Activated T-helper 1 cell treated with anti-CD3 and anti-CD28 coated beads, Interleukin-12 subunit alpha, Interleukin-12 subunit beta, Interleukin-2, Interleukin-4 antibody, amounts not matched to agents 30 ng/mL and 10 ng/mL and 1 ng/mL, durations not matched to agents 14 hours and 24 hours and 36 hours (primary cell): ENCODE measurements at regions not wholly inside any gene's neighbourhood (a gene's known extent, or its start where the extent isn't known, plus 50 kb on each side); places are given as distances from the start of the nearest gene placed in this dataset.

ENCODE experiments used
- DNase-seq: peaks from one replicate; pipeline ENCODE4 v3.0.0; 2021; ENCODE audit warnings: low spot score
- H3K27ac Mint-ChIP-seq: one replicate; pipeline ENCODE4 v1.8.0; 2021; ENCODE audit warnings: mild to moderate bottlenecking, mixed read lengths
- H3K27me3 Mint-ChIP-seq: one replicate; pipeline ENCODE4 v1.8.0; 2022; ENCODE audit warnings: mild to moderate bottlenecking, moderate library complexity, mixed read lengths; ENCODE audit not compliant: insufficient read depth
- H3K36me3 Mint-ChIP-seq: one replicate; pipeline ENCODE4 v1.8.0; 2021; ENCODE audit warnings: low read depth, mixed read lengths
- H3K4me1 Mint-ChIP-seq: one replicate; pipeline ENCODE4 v1.8.0; 2021; ENCODE audit warnings: low read depth, mixed read lengths
- H3K4me3 Mint-ChIP-seq: one replicate; pipeline ENCODE4 v1.8.0; 2021; ENCODE audit warnings: mild to moderate bottlenecking, moderate library complexity, mixed read lengths
- H3K9me3 Mint-ChIP-seq: one replicate; pipeline ENCODE4 v1.8.0; 2021; ENCODE audit warnings: mixed read lengths
- intact Hi-C: fragments of 100-400 bp; cut with micrococcal nuclease; formaldehyde crosslinking; loops from one replicate; pipeline ENCODE4 v1.15.1; 2024

DNA sequence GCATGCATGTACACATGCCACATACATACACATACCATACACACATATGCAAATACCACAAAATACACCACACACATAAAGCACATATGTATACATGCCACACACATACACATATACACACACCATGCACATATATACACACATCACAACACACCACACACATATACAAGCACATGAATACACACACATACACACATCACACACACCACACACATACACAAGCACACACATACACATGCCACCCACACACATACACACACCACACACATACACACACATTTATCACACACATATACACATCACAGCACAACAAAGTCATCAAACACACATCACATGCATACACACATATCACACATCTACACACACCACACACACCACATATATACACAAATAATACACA, 1108.5 kb downstream of the GALC start:
- DNase-seq: no peak
- H3K4me3 Mint-ChIP-seq: no peak overlapping the region
- no peaks in the 10 kb centered on the region for H3K4me1 Mint-ChIP-seq
- intact Hi-C loops: no loop called here
- H3K36me3 Mint-ChIP-seq: no peaks in the 10 kb centered on the region
- peaks cover 7% of the 10 kb centered on the region for H3K9me3 Mint-ChIP-seq
- H3K27ac Mint-ChIP-seq: no peak overlapping the region
- H3K27me3 Mint-ChIP-seq: no peaks in the 10 kb centered on the region

GRCh38 chr14:86882818-86883217, 1110.2 kb downstream of the GALC start:
- no peak overlapping the region for H3K4me3 Mint-ChIP-seq
- no peaks in the 10 kb centered on the region for H3K4me1 Mint-ChIP-seq
- no peak for DNase-seq
- H3K36me3 Mint-ChIP-seq: no peaks in the 10 kb centered on the region
- H3K27me3 Mint-ChIP-seq: no peaks in the 10 kb centered on the region
- no peak overlapping the region for H3K27ac Mint-ChIP-seq
- H3K9me3 Mint-ChIP-seq: peaks cover 7% of the 10 kb centered on the region
- intact Hi-C loops: no loop called here

GRCh38 chr14:86865934-86866333, 1127.0 kb downstream of the GALC start:
- no peak overlapping the region for H3K4me3 Mint-ChIP-seq
- H3K27me3 Mint-ChIP-seq: no peaks in the 10 kb centered on the region

DNA sequence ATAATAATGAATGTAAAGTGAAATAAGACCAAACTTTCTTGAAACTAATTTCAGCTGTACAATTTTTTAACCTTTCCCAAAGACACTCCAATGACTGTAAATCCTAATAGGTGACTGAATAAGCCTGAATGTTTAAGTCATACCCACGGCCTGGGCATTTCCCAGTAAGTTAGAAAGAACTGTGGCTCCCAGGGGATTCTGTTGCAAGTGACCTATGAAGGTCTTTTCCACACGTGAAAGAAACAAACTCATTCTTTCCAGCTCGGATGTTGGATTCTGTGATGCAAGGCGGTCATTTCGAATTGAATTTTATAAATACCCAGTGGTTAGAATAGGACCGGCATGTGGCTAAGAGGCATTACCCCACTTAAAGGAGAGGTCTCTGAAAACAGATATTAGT, 1134.4 kb downstream of the GALC start:
- no peak overlapping the region for H3K27ac Mint-ChIP-seq
- H3K4me3 Mint-ChIP-seq: no peak overlapping the region
- peaks cover 5% of the 10 kb centered on the region for H3K9me3 Mint-ChIP-seq
- DNase-seq: no peak
- H3K4me1 Mint-ChIP-seq: no peaks in the 10 kb centered on the region
- intact Hi-C loops: no loop called here
- H3K36me3 Mint-ChIP-seq: no peaks in the 10 kb centered on the region
- no peaks in the 10 kb centered on the region for H3K27me3 Mint-ChIP-seq

More at GRCh38 chr14:86865934-86866333, 1127.0 kb downstream of the GALC start:
- peaks cover 5% of the 10 kb centered on the region for H3K9me3 Mint-ChIP-seq
- H3K4me1 Mint-ChIP-seq: no peaks in the 10 kb centered on the region
- intact Hi-C loops: no loop called here
- DNase-seq: no peak
- no peak overlapping the region for H3K27ac Mint-ChIP-seq
- no peaks in the 10 kb centered on the region for H3K36me3 Mint-ChIP-seq

DNA sequence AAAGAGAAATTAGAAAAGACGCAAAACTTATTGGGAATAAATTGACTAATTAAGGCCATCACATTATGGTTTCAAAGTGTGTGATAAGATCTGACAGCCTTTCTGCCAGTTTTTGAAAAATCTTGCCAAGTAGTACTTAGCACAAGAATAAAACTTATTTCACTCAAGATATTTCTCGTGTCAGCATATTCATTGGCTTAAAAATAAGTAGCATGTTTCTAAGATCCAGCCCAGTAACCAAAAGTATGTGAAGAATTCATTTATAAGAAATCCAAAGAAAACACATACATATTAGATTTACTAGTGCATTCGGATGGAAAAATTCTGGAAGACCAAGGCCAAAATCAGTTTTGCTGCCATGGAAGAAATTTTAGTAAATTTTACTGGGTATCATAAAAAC, 1135.0 kb downstream of the GALC start:
- peaks cover 10% of the 10 kb centered on the region for H3K9me3 Mint-ChIP-seq
- H3K27me3 Mint-ChIP-seq: no peaks in the 10 kb centered on the region
- no peaks in the 10 kb centered on the region for H3K4me1 Mint-ChIP-seq
- no peak overlapping the region for H3K4me3 Mint-ChIP-seq
- no peaks in the 10 kb centered on the region for H3K36me3 Mint-ChIP-seq
- H3K27ac Mint-ChIP-seq: no peak overlapping the region
- intact Hi-C loops: no loop called here
- DNase-seq: no peak

DNA sequence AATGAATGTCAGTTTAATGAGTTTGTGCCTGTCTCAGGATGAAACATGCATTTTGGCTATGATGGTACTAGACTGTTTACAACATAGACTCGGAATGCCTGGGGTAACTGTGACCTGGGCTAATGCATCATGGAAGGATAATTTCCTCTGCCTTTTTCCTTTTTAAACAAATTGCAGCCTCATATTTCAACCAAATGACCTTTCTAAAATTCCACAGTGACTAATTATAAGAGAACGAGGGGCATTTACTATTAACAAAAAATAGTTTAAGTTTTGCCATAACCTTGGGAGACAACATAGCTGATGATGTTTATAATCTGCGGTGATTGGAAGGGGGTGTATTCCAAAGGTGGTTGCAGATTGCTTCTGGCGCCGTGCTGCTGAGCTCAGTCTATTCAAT, 1140.5 kb downstream of the GALC start:
- H3K27ac Mint-ChIP-seq: no peak overlapping the region
- no peaks in the 10 kb centered on the region for H3K36me3 Mint-ChIP-seq
- H3K9me3 Mint-ChIP-seq: peaks cover 10% of the 10 kb centered on the region
- H3K4me3 Mint-ChIP-seq: no peak overlapping the region
- DNase-seq: no peak
- no peaks in the 10 kb centered on the region for H3K27me3 Mint-ChIP-seq
- intact Hi-C loops: no loop called here
- H3K4me1 Mint-ChIP-seq: no peaks in the 10 kb centered on the region

GRCh38 chr14:86847140-86847539, 1145.8 kb downstream of the GALC start:
- Mint-ChIP-seq H3K27ac (no peak overlapping the region), H3K4me1 (no peaks in the 10 kb centered on the region), H3K36me3 (no peaks in the 10 kb centered on the region), H3K27me3 (no peaks in the 10 kb centered on the region), H3K4me3 (no peak overlapping the region), H3K9me3 (no peaks in the 10 kb centered on the region)
- intact Hi-C loops: no loop called here
- no peak for DNase-seq

GRCh38 chr14:86838363-86838762, 1154.6 kb downstream of the GALC start:
- no peak overlapping the region for H3K27ac Mint-ChIP-seq
- H3K27me3 Mint-ChIP-seq: no peaks in the 10 kb centered on the region
- H3K4me3 Mint-ChIP-seq: no peak overlapping the region
- H3K4me1 Mint-ChIP-seq: no peaks in the 10 kb centered on the region
- H3K9me3 Mint-ChIP-seq: no peaks in the 10 kb centered on the region
- intact Hi-C loops: no loop called here
- no peak for DNase-seq
- H3K36me3 Mint-ChIP-seq: no peaks in the 10 kb centered on the region

DNA sequence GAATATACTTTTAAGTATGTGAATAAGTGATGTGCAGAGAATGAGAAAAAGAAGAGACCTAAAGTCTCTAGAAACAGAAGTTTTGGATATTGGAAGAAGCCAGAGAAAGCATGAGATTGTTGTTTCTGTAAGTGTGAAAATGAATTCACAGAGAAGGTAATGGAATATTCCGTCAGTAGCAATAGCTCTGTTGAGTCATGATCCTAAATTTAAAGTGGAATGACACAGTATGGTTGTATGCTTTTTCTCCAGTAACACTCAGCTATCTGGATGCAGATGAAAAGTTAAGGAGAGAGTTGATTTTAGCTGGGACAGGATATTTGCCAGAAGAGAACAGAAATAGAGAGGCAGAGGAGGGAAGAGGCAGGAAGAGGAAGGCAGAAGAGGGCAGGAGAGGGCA, 1166.3 kb downstream of the GALC start:
- no peaks in the 10 kb centered on the region for H3K4me1 Mint-ChIP-seq
- no peak for DNase-seq
- H3K27ac Mint-ChIP-seq: no peak overlapping the region
- H3K4me3 Mint-ChIP-seq: no peak overlapping the region
- peaks cover 5% of the 10 kb centered on the region for H3K9me3 Mint-ChIP-seq
- no peaks in the 10 kb centered on the region for H3K27me3 Mint-ChIP-seq
- H3K36me3 Mint-ChIP-seq: no peaks in the 10 kb centered on the region
- intact Hi-C loops: no loop called here

DNA sequence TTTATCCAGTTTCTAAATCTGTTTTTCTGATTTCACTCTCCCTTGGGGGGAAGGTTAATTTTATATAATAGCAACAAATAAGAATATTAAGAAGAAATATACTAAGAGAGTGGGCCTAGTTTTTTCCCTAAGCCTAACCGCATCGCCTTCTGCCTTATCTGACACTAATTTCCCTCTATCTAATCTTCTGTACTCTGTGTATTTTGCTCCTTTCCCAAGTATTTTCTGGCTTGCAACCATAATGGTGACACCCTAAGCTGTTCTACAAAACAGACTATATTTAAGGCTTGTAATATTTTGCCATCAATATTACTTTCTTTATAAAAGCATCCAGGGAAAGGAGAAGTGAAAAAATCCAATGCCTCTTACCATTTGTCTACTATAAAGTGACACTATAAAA, 1168.8 kb downstream of the GALC start:
- H3K36me3 Mint-ChIP-seq: no peaks in the 10 kb centered on the region
- intact Hi-C loops: no loop called here

GRCh38 chr14:86823581-86823980, 1169.4 kb downstream of the GALC start:
- no peak for DNase-seq
- intact Hi-C loops: no loop called here
- Mint-ChIP-seq H3K9me3 (peaks cover 7% of the 10 kb centered on the region), H3K4me1 (no peaks in the 10 kb centered on the region), H3K4me3 (no peak overlapping the region), H3K27me3 (no peaks in the 10 kb centered on the region), H3K27ac (no peak overlapping the region), H3K36me3 (no peaks in the 10 kb centered on the region)

More for the DNA sequence above, 1168.8 kb downstream of the GALC start:
- Mint-ChIP-seq H3K9me3 (peaks cover 7% of the 10 kb centered on the region), H3K4me3 (no peak overlapping the region), H3K4me1 (no peaks in the 10 kb centered on the region), H3K27ac (no peak overlapping the region), H3K27me3 (no peaks in the 10 kb centered on the region)
- DNase-seq: no peak

DNA sequence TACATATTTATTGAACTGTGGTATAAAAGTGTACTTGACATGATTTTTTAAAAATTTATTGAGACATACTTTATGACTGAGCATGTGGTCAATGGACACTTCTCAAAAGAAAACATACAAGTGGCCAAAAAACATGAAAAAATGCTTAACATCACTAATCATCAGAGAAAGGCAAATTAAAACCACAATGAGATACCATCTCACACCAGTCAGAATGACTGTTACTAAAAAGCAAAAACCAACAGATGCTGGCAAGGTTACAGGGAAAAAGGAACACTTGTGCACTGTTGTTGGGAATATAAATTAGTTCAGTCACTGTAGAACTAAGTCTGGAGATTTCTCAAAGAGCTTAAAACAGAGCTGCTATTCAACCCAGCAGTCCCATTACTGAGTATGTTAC, 1177.6 kb downstream of the GALC start:
- Mint-ChIP-seq H3K27ac (no peak overlapping the region), H3K4me3 (no peak overlapping the region), H3K9me3 (peaks cover 30% of the 10 kb centered on the region), H3K36me3 (no peaks in the 10 kb centered on the region), H3K4me1 (no peaks in the 10 kb centered on the region), H3K27me3 (no peaks in the 10 kb centered on the region)
- no peak for DNase-seq
- intact Hi-C loops: no loop called here

- DNase-seq: no peak
- H3K36me3 Mint-ChIP-seq: no peaks in the 10 kb centered on the region
- H3K4me1 Mint-ChIP-seq: no peaks in the 10 kb centered on the region
- no peak overlapping the region for H3K4me3 Mint-ChIP-seq
- H3K9me3 Mint-ChIP-seq: peaks cover 3% of the 10 kb centered on the region
- H3K27ac Mint-ChIP-seq: no peak overlapping the region
- intact Hi-C loops: no loop called here
- no peaks in the 10 kb centered on the region for H3K27me3 Mint-ChIP-seq
Observed at GRCh38 chr14:86802726-86803125, 1190.3 kb downstream of the GALC start.

DNA sequence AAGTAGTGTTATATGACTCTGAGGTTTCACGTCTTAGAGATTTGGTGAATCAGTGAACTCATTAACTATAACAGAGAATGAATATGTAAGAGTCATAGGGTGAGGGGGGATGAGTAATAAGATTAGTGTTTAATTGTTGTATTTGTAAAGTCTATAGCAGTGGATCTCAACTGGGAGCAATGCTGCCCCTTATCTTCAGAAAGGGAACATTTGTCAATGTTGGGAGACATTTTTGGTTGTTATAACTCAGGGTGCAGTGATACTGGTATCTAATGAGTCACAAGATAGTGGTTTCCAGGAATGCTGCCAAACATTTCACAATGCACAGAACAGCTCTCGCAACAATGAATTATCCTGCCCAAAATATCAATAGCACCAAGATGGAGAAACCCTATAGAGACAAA, 1193.7 kb downstream of the GALC start:
- H3K4me3 Mint-ChIP-seq: no peak overlapping the region
- no peaks in the 10 kb centered on the region for H3K4me1 Mint-ChIP-seq
- DNase-seq: no peak
- no peak overlapping the region for H3K27ac Mint-ChIP-seq
- intact Hi-C loops: no loop called here
- peaks cover 3% of the 10 kb centered on the region for H3K9me3 Mint-ChIP-seq
- H3K36me3 Mint-ChIP-seq: no peaks in the 10 kb centered on the region
- no peaks in the 10 kb centered on the region for H3K27me3 Mint-ChIP-seq
